ENCODE measurements at regions not wholly inside any gene's neighbourhood (a gene's known extent, or its start where the extent isn't known, plus 50 kb on each side); places are given as distances from the start of the nearest gene placed in this dataset.
"Not testable (repeated sequence)": the region's sequence is repeated elsewhere in the genome, so short reads cannot be mapped to it uniquely, and the experiment has no call there.

- DNase-seq (ENCODE audit: extremely low spot score, insufficient read length, low read depth) = no peak
- no peak for FAIRE-seq
Measured at GRCh38 chrX:150202641-150203247, 160.4 kb upstream of the MAMLD1 start.

GRCh38 chrX:150203248-150203645 is 159.9 kb upstream of the MAMLD1 start:
- FAIRE-seq (peak; percentile 53), DNase-seq (ENCODE audit: extremely low spot score, insufficient read length, low read depth) (no peak)

DNA sequence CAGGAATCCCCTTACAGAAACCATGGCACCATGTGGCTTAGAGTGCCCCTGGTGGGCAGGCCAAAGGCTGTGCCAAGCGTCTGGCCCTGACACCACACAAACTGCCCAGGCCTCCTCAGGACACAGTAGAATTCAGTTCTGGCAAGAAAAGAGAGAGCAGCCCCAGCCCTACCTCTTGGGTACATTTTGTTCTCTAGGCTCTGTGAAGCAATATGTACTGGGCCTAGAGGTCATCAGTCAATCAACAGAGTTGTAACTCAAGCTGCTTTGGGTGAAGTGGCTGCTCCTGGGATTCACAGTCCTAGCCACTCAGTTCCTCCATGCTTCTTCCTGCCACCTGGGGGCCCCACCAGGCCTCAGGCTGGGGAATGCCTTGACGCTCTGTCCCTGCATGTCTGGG is 158.1 kb upstream of the MAMLD1 start:
- no peak for DNase-seq (ENCODE audit: extremely low spot score, insufficient read length, low read depth)

DNA sequence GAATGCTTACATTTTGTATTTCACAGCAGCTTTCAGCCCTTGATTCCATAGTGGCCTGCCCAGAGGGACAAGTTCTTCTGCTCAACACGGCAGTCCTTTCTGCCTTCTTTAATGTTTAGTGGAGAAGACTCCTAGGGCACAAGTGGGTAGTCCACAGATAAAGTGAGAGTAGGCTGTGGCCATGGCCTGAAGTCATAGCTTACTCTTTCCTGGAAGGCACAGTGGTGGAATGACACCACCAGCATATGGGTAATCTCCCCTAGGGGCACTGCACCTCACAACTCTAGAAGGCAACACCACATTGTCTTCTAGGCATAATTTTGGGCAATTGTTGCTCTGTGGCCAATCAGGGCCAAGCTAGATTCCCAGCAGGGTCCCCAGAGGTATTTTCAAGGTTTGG is 155.4 kb upstream of the MAMLD1 start:
- FAIRE-seq = no peak

More for the DNA sequence above, 158.1 kb upstream of the MAMLD1 start:
- FAIRE-seq = no peak

GRCh38 chrX:150211988-150212387 is 151.1 kb upstream of the MAMLD1 start:
- FAIRE-seq (no peak), DNase-seq (ENCODE audit: extremely low spot score, insufficient read length, low read depth) (no peak)

More for the DNA sequence above, 155.4 kb upstream of the MAMLD1 start:
- no peak for DNase-seq (ENCODE audit: extremely low spot score, insufficient read length, low read depth)

DNA sequence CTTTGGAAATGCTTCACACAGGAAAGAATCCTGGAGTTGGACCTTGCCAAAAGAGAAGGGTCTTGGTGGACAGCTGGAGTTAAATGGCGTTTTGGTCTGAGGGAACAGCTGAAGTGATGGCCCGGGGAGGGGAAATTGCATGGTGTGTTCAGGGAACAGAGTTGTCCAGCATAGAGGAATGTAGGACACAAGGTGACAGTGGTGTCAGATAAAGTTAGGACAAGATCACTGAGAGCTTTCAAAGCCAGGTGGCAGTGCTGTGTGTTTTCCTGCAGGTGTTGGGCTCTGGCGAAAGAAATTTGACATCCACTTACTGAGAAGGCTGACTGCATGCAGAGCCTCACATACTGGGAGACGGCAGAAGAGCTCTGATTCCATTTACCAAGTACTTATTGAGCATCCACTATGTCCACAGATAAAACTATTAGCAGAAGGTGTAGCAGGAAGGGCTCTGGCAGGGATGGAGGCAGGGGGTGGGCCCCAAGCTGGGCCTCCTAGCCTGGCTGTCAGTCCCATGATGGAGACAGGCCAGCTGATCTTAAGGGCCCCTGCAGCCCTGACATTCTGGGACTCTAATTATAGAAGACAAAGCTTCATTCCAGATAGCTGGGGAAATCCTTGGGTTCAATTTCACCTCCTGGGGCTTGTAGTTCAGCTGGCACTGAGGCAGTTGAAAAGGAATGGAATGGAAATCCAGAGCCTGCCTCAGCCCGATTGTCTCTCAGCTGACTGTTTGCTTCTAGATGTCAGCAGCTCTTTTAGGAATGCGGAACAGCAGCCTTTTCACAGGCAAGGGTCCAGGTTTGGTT is 150.2 kb upstream of the MAMLD1 start:
- FAIRE-seq = no peak
- DNase-seq (ENCODE audit: extremely low spot score, insufficient read length, low read depth) = no peak

DNA sequence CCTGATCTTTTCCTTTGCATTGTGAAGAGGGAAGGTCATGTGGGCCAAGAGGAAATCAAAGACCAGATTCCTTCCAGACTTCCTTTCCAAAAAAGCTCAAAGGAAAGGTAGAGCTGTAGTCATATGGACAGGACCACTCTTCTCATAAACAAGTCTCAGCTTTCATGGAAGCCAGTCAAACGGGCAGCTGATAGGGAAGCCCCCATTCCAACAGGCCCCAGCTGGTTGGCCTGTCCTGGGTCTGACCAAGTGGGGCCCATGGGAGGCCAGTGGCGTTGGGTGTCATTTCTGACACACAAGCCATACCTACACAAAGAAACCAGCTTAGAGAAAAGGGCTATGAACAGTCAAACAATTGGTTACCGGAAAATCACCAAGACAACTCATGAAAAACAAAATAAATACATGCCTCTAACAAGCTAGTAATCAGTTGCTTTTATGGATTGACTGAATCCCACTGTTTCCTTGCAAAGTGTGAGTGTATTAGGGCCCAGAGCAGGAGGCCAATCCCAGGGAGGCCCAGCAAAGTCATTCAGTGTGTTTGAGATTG is 149.6 kb upstream of the MAMLD1 start:
- DNase-seq (ENCODE audit: extremely low spot score, insufficient read length, low read depth) (no peak), FAIRE-seq (no peak)

DNA sequence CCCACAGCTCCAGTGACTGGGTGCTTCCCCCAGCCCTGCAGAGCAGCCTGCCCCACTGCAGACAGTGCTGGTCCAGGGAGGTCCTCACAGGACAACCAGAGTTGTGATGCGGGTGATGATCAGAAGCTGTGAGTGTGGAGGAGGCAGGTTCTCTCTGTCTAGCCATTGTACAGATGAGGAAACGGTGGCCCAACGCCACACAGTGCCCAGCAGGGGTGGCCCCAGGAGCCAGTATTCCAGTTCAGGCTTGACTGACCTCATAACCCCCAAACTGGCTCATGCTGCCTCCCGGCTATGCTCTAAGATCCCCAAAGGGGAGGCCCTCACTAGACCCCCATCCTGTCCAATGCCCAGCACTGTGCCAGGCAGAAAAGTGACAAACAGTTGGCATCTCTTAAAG is 147.1 kb upstream of the MAMLD1 start:
- not testable (repeated sequence) for FAIRE-seq; DNase-seq (ENCODE audit: extremely low spot score, insufficient read length, low read depth)

- no peak for FAIRE-seq
- no peak for DNase-seq (ENCODE audit: extremely low spot score, insufficient read length, low read depth)
Measured at GRCh38 chrX:150216716-150217115, 146.4 kb upstream of the MAMLD1 start.

DNA sequence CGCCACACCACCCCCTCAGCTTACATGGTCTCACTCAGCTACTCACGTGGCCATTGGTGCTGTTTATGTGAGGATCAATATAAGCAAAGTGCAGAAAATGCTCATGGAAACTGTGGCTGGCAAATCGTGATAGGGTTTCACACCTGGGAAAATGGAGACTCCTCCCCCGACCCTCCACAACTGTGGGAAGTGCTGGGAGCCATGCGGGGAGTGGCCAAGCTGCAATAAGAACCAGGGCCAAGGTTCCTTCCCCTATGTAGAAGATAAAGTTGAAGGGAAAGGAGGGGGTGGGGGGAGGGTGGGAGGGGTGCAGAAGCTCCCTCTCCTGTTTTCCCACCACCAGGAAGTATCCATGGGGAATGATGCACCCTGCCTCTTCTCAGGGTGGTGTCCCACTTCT is 145.5 kb upstream of the MAMLD1 start:
- no peak for FAIRE-seq
- DNase-seq (ENCODE audit: extremely low spot score, insufficient read length, low read depth) = no peak

DNA sequence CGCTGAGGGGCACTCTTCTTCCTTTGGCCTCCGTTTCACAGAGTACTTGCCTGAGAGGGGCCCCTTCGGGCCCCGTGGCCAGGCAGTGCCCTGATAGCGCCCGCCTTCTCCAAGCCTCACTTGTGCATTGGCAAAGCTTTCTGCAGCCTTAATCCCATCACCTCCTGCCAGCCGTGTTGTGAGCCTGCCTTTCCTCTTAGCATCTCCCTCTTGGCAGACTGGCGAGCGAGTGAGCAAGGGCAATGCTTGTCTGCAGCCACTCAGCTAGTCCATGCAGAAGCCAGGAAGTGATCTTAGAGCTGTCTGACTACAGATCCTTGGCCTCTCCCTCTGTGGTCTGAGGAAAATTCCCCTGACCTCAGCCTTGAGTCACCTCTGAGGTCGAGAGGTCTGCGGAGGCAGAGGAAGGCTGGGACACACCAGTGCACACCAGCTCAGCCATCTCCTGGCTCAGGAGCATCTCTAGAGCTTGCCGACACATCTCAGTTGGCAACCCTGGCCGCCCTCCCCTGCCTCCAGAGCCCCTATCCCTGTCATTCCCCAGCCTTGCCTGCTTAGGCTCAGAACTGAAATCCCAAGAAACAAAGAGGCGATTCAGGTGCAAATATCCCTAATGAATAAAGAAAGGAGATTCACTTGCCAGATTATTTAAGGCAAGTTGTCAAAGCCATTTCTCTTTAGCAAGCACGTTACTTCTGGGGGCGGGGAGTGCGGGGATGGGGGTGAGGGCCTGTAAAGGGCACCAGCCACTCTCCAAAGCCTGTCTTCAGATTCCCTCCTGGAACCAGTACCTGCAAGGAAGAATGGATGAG is 143.5 kb upstream of the MAMLD1 start:
- FAIRE-seq (no peak), DNase-seq (ENCODE audit: extremely low spot score, insufficient read length, low read depth) (no peak)

DNA sequence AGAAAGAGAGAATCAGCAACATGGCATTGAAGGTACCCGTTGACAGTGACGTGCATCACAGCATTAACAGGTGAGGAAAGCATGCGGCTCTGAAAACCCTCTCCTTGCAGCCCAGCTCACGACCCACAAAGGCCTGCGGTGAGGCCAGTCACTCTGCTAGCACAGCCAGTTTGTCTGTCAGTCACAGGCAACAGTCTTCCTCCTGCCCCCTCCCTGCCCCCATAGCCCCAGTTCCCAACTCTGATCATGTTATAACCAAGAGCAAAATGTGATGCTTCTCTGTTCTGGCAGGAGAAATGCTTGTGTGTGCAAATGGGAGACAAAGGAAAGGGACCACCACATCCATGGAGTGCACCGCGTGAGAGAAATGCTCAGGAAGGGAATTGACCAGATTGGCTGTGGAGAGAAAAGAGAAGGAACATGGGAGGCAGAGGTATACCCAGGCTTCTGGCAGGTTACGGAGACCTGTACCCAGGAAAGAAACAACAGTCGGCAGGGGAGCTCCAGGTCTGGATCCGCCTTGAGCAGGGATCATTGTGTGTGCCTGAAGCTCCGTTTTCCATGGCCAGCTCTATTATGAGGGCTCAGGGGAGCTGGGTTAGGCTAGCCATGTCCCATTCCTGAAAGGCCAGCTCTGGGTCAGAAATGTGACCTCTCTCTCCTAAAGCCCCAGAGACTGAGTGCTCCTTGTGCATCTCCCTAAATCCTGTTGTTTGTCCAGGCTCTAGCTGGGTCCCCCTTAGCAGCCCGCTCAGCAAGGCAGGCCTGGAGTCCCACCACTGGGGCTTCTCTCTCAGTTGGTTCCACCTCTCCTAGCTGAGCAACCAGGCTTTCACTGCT is 139.7 kb upstream of the MAMLD1 start:
- no peak for FAIRE-seq
- DNase-seq (ENCODE audit: extremely low spot score, insufficient read length, low read depth) = no peak

DNA sequence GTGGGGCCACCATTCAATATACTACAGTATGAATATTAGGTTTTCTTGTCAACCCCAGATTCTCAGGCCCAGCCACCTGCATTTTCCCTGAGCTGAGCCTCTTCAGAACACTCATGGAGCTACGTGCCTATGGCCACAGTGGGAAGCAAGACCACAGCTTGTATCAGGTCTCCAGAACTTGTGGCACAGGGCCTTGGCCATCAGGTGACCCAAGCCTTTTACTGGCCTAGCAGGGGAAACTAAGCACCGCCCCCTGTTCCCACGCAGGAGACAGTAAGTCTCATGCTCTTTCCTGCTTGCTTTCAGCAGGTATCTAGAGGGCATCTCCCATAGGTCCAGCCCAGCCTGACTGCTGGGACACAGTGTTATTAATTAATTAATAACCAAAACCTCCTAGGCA is 138.4 kb upstream of the MAMLD1 start:
- FAIRE-seq (no peak), DNase-seq (ENCODE audit: extremely low spot score, insufficient read length, low read depth) (no peak)

DNA sequence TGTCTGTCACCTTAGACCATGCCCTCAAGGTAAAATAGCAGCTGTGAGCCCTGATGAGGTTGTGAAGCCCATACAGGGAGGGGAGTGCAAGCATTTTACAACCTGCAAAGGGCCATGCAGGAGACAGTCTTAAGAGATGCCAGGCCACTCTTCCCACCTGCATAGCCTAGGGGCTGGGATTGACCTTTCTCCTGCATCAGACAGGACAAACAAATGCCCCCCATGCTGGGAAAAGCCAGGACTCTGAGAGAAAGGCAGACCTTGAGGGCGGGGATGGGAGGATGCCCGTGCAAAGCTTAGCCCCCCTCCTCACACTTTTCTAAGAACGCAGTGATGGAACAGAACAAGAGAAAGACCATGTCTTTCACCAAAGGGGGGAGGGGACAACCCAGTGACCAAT is 137.9 kb upstream of the MAMLD1 start:
- FAIRE-seq (no peak), DNase-seq (ENCODE audit: extremely low spot score, insufficient read length, low read depth) (no peak)

DNA sequence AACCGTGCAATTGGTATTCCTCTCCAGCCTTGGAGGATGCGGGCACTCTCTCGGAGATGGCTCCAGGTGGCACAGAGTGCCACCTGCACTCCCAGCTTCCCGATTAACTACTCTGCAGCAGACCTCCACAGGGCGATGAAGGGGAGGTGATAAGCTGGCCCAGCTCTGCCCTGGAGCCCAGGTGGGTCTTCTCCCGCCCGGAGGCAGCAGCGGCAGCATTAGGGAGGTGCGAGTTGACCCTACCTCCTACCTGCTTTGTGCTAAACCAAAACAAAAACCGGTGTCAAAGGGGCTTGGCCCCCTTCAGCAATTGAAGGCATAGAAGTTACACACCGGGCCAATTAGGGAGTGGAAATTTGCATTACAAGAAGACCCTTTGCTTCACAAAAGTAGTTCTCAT is 137.4 kb upstream of the MAMLD1 start:
- no peak for DNase-seq (ENCODE audit: extremely low spot score, insufficient read length, low read depth)
- no peak for FAIRE-seq

GRCh38 chrX:150226223-150226965 is 136.7 kb upstream of the MAMLD1 start:
- DNase-seq (ENCODE audit: extremely low spot score, insufficient read length, low read depth) (no peak), FAIRE-seq (no peak)

GRCh38 chrX:150227321-150227860 is 135.7 kb upstream of the MAMLD1 start:
- FAIRE-seq (no peak), DNase-seq (ENCODE audit: extremely low spot score, insufficient read length, low read depth) (no peak)

DNA sequence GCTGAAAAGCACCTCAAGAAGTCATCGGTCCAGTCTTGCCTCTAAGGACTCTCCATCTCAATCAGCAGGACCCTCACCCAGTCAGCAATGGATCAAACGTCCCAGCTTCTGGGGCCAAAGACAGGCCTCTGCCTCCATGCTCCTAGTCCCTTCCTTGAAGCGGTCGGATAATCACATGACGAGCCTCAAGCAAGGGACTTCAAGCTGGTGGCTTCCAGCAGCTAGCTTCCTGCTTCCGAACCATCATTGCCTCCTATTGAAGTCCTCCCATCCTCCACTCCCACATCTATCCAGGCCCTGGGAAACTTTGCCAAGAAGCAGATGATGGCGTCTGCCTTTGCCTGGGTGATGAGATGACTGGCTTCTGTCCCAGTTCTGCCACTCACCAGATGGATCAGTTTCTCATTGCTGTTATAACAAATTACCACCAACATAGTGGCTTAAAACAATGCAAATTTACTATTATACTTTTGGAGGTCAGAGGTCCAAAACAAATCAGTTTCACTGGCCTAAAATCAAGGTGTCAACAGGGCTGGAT is 135.2 kb upstream of the MAMLD1 start:
- DNase-seq (ENCODE audit: extremely low spot score, insufficient read length, low read depth) (no peak), FAIRE-seq (no peak)

DNA sequence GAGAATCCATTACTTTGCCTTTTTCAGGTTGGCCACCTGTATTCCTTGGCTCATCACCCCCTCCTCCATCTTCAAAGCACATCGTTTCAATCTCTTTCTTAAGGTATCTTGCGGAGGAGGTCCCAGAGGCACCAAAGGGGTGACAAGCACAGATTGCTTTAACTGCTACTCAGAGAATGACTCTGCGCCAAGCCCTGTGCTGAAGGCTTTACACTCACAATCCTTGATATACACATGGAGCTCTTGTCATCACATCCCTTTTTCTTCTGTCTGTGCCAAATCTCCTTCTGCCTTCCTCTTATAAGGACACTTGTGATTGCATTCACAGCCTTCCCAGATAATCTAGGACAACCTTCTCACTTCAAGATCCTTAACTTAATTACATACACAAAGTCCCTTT is 134.7 kb upstream of the MAMLD1 start:
- FAIRE-seq = peak; percentile 49

More for the DNA sequence above, 134.7 kb upstream of the MAMLD1 start:
- DNase-seq (ENCODE audit: extremely low spot score, insufficient read length, low read depth) = no peak

Measured in GM18507 (cell line).